DMS53 treated with DMSO at 0.1 percent for 48 hours (cell line): ENCODE measurements at regions not wholly inside any gene's neighbourhood (a gene's known extent, or its start where the extent isn't known, plus 50 kb on each side); places are given as distances from the start of the nearest gene placed in this dataset.

ENCODE experiments used
- DNase-seq: peaks from one replicate; lab custom pipeline; 2025; ENCODE audit not compliant: unreplicated experiment; lab: John Stamatoyannopoulos, UW

GRCh38 chr1:229195246-229195645, 75.7 kb upstream of the RAB4A start:
- DNase-seq, result no peak

- no peak for DNase-seq
Observed at GRCh38 chr1:229196404-229197264, 74.3 kb upstream of the RAB4A start.

GRCh38 chr1:229197265-229197585, 73.7 kb upstream of the RAB4A start:
- DNase-seq, result no peak

GRCh38 chr1:229199261-229200243, 71.4 kb upstream of the RAB4A start:
- peak; percentile 82 for DNase-seq

GRCh38 chr1:229203030-229203751, 67.7 kb upstream of the RAB4A start:
- DNase-seq, result no peak

GRCh38 chr1:229203991-229204632, 66.8 kb upstream of the RAB4A start:
- DNase-seq, result no peak

- DNase-seq, result no peak
Observed at GRCh38 chr1:229204921-229205777, 65.8 kb upstream of the RAB4A start.

- DNase-seq, result no peak
Observed at GRCh38 chr1:229205854-229206253, 65.1 kb upstream of the RAB4A start.

- DNase-seq, result no peak
Observed at GRCh38 chr1:229207916-229208315, 63.0 kb upstream of the RAB4A start.

GRCh38 chr1:229208481-229208880, 62.4 kb upstream of the RAB4A start:
- peak; percentile 65 for DNase-seq

GRCh38 chr1:229209386-229209785, 61.5 kb upstream of the RAB4A start:
- no peak for DNase-seq

- DNase-seq, result no peak
Observed at GRCh38 chr1:229209816-229210215, 61.1 kb upstream of the RAB4A start.

GRCh38 chr1:229210844-229211243, 60.1 kb upstream of the RAB4A start:
- no peak for DNase-seq

- DNase-seq, result no peak
Observed at GRCh38 chr1:229213797-229214196, 57.1 kb upstream of the RAB4A start.

GRCh38 chr1:229217716-229218115, 53.2 kb upstream of the RAB4A start:
- peak; percentile 30 for DNase-seq

GRCh38 chr1:229218612-229219025, 52.3 kb upstream of the RAB4A start:
- no peak for DNase-seq

- DNase-seq, result no peak
Observed at GRCh38 chr1:229220163-229220846, 50.6 kb upstream of the RAB4A start.

GRCh38 chr1:229221106-229222019, 49.5 kb upstream of the RAB4A start:
- peak; percentile 98 for DNase-seq
